ENCODE measurements at regions not wholly inside any gene's neighbourhood (a gene's known extent, or its start where the extent isn't known, plus 50 kb on each side); places are given as distances from the start of the nearest gene placed in this dataset.

DNA sequence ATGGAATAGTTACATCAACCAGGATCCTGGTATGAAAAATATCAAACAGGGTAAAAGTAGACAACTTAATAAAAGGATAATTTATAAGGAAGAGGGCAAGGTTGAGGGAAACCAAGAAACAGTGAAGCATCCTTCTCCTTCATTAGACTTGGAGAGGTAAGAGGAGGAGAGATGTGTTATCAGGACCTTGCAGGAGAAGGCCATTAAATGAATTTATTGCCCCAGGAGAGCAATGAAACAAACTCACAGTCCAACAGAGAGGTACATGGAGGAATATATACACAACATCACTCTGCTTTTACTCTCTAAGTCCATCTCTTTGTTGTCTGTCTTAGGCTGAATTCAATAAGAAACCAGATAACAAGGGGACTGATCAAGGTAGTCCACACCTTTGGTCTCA is 966.2 kb downstream of the SORCS1 start:
- no peak for TF ChIP-seq CTCF (conservative IDR thresholded peaks at IDR 0.05)
- H3K27ac ChIP-seq: no peak overlapping the region

GRCh38 chr10:106189292-106189691 is 975.2 kb downstream of the SORCS1 start:
- TF ChIP-seq CTCF (conservative IDR thresholded peaks at IDR 0.05): peak; percentile 60
- H3K27ac ChIP-seq: no peak overlapping the region

DNA sequence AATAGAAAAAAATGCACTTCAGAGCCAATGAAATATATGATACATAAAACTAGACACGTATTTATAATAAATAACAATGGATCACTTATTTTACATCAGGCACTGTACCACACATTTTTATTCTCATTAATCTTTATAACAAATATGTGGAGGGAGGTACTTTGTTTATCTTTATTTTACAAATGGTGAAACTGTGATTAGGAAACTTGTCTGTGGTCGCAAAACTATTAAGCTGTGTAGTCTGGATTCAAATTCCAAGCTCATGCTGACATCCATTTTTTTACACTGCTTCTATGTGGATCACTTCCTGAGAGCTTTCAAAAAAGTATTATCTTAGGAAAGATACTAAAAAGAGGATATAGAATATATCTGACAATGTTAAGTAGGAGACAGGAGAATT is 978.6 kb downstream of the SORCS1 start:
- H3K27ac ChIP-seq: no peak overlapping the region
- TF ChIP-seq CTCF (conservative IDR thresholded peaks at IDR 0.05): no peak

DNA sequence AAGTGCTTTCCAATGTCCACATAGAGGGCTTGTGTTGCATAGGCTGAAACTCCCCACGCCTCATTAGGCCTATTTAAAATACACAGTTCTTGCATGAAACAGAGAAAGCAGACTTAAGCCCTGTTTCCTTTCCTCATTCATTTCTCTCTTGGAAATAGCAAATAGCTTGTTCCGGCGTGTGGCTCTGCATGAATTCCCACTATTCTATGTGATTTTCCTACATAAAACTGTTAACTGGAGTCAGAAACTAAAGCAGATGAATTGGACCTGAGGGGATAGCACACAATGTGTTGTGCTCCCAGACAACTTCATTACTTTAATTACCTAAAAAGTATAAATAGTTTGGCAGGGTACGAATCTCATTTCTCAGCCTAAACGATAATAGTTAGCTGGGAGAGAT is 981.5 kb downstream of the SORCS1 start:
- H3K27ac ChIP-seq: no peak overlapping the region
- TF ChIP-seq CTCF (conservative IDR thresholded peaks at IDR 0.05): no peak

DNA sequence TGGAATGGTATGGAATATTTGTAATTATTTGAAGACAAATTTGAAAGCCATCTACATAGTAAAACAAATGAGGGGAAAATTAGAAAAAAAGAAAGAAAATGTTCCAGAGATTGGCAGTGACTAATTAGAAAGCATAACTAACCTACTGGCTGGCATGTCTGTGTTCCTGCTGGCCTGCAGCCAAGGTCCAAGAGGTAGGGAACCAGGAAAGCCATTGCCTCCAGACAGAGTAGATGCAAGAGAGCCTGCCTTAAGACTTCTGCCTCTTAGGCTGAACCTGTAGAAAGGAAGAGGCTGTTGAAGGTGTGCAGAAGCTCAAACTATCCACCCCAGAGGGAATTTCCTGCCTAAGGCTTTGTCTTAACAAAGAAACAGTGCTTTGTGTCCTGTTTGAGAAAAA is 982.0 kb downstream of the SORCS1 start:
- H3K27ac ChIP-seq: no peak overlapping the region
- TF ChIP-seq CTCF (conservative IDR thresholded peaks at IDR 0.05): no peak

DNA sequence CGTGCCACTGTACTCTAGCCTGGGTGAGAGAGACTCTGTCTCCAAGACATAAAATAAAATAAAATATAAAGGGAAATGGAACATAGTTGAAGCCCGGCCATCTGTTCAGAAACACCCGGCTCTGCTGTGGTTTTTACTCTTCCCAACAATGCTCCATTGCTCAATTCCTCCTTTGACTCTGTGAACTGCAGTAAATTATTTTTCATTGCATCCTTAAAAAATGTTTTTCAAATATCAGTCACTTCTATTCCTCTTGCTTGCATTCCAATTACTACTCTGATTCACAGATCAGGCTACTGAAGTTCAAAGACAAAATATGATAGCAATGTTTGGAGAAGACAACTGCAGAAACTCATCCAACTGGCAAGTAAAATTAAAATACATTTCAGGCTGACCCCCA is 983.0 kb downstream of the SORCS1 start:
- TF ChIP-seq CTCF (conservative IDR thresholded peaks at IDR 0.05): no peak
- H3K27ac ChIP-seq: no peak overlapping the region

- no peak overlapping the region for H3K27ac ChIP-seq
- TF ChIP-seq CTCF (conservative IDR thresholded peaks at IDR 0.05): no peak
Observed at GRCh38 chr10:106179430-106179829, 985.1 kb downstream of the SORCS1 start.

Data from VCaP (cell line).